ENCODE measurements at regions not wholly inside any gene's neighbourhood (a gene's known extent, or its start where the extent isn't known, plus 50 kb on each side); places are given as distances from the start of the nearest gene placed in this dataset.
"Not testable (repeated sequence)": the region's sequence is repeated elsewhere in the genome, so short reads cannot be mapped to it uniquely, and the experiment has no call there.

- not testable (repeated sequence) for H3K4me1 Mint-ChIP-seq (ENCODE audit: low read depth, unreplicated experiment); DNase-seq (ENCODE audit: low read depth); H3K4me3 ChIP-seq (ENCODE audit: insufficient read depth, low read depth, low read length); H3K79me2 ChIP-seq (ENCODE audit: insufficient read depth, low read length); H3K27me3 ChIP-seq (ENCODE audit: insufficient read depth, low read length); H3K27me3 Mint-ChIP-seq (ENCODE audit: low read depth, unreplicated experiment); H4K20me1 ChIP-seq (ENCODE audit: insufficient read depth, low read length); H2AFZ ChIP-seq (ENCODE audit: low read depth, low read length); H3K4me2 ChIP-seq (ENCODE audit: low read length); H3K36me3 ChIP-seq (ENCODE audit: insufficient read depth, low read length); FAIRE-seq; H3K9me3 ChIP-seq (ENCODE audit: insufficient read depth, low read depth, low read length); H3K27ac Mint-ChIP-seq (ENCODE audit: unreplicated experiment); H3K4me1 ChIP-seq (ENCODE audit: insufficient read depth, low read length); H3K27ac ChIP-seq (ENCODE audit: low read depth, low read length); H3K9ac ChIP-seq (ENCODE audit: low read length); H3K4me3 Mint-ChIP-seq (ENCODE audit: unreplicated experiment); H3K36me3 Mint-ChIP-seq (ENCODE audit: low read depth, unreplicated experiment); H3K9me3 Mint-ChIP-seq (ENCODE audit: unreplicated experiment)
Measured at GRCh38 chr7:63555226-63555994, 443.2 kb upstream of the ZNF722 start.

- not testable (repeated sequence) for H3K9ac ChIP-seq (ENCODE audit: low read length); H3K4me3 ChIP-seq (ENCODE audit: insufficient read depth, low read depth, low read length); H3K27me3 Mint-ChIP-seq (ENCODE audit: low read depth, unreplicated experiment); H3K4me1 Mint-ChIP-seq (ENCODE audit: low read depth, unreplicated experiment); H3K4me2 ChIP-seq (ENCODE audit: low read length); H3K4me3 Mint-ChIP-seq (ENCODE audit: unreplicated experiment); H3K36me3 Mint-ChIP-seq (ENCODE audit: low read depth, unreplicated experiment); FAIRE-seq; H3K36me3 ChIP-seq (ENCODE audit: insufficient read depth, low read length); H3K4me1 ChIP-seq (ENCODE audit: insufficient read depth, low read length); DNase-seq (ENCODE audit: low read depth); H3K27ac ChIP-seq (ENCODE audit: low read depth, low read length); H3K9me3 ChIP-seq (ENCODE audit: insufficient read depth, low read depth, low read length); H4K20me1 ChIP-seq (ENCODE audit: insufficient read depth, low read length); H3K79me2 ChIP-seq (ENCODE audit: insufficient read depth, low read length); H3K9me3 Mint-ChIP-seq (ENCODE audit: unreplicated experiment); H3K27ac Mint-ChIP-seq (ENCODE audit: unreplicated experiment); H2AFZ ChIP-seq (ENCODE audit: low read depth, low read length); H3K27me3 ChIP-seq (ENCODE audit: insufficient read depth, low read length)
Measured at GRCh38 chr7:63556223-63556622, 442.4 kb upstream of the ZNF722 start.

- H3K4me3 Mint-ChIP-seq (ENCODE audit: unreplicated experiment); H3K79me2 ChIP-seq (ENCODE audit: insufficient read depth, low read length); H3K9ac ChIP-seq (ENCODE audit: low read length); H3K4me1 Mint-ChIP-seq (ENCODE audit: low read depth, unreplicated experiment); H2AFZ ChIP-seq (ENCODE audit: low read depth, low read length); H3K27me3 ChIP-seq (ENCODE audit: insufficient read depth, low read length); DNase-seq (ENCODE audit: low read depth); H3K9me3 ChIP-seq (ENCODE audit: insufficient read depth, low read depth, low read length); H3K4me3 ChIP-seq (ENCODE audit: insufficient read depth, low read depth, low read length); H3K4me1 ChIP-seq (ENCODE audit: insufficient read depth, low read length); H3K36me3 Mint-ChIP-seq (ENCODE audit: low read depth, unreplicated experiment); H3K9me3 Mint-ChIP-seq (ENCODE audit: unreplicated experiment); H3K36me3 ChIP-seq (ENCODE audit: insufficient read depth, low read length); H3K27ac Mint-ChIP-seq (ENCODE audit: unreplicated experiment); H3K4me2 ChIP-seq (ENCODE audit: low read length); FAIRE-seq; H4K20me1 ChIP-seq (ENCODE audit: insufficient read depth, low read length); H3K27me3 Mint-ChIP-seq (ENCODE audit: low read depth, unreplicated experiment); H3K27ac ChIP-seq (ENCODE audit: low read depth, low read length): not testable (repeated sequence)
Measured at GRCh38 chr7:63559016-63559415, 439.6 kb upstream of the ZNF722 start.

GRCh38 chr7:63559826-63560465, 438.7 kb upstream of the ZNF722 start:
- FAIRE-seq = not testable (repeated sequence)

GRCh38 chr7:63561911-63562310, 436.7 kb upstream of the ZNF722 start:
- H3K4me1 Mint-ChIP-seq (ENCODE audit: low read depth, unreplicated experiment); H3K4me3 Mint-ChIP-seq (ENCODE audit: unreplicated experiment); H3K79me2 ChIP-seq (ENCODE audit: insufficient read depth, low read length); H3K27ac Mint-ChIP-seq (ENCODE audit: unreplicated experiment); H3K4me1 ChIP-seq (ENCODE audit: insufficient read depth, low read length); H2AFZ ChIP-seq (ENCODE audit: low read depth, low read length); H4K20me1 ChIP-seq (ENCODE audit: insufficient read depth, low read length); H3K9me3 ChIP-seq (ENCODE audit: insufficient read depth, low read depth, low read length); H3K36me3 ChIP-seq (ENCODE audit: insufficient read depth, low read length); DNase-seq (ENCODE audit: low read depth); H3K27me3 Mint-ChIP-seq (ENCODE audit: low read depth, unreplicated experiment); H3K9ac ChIP-seq (ENCODE audit: low read length); H3K36me3 Mint-ChIP-seq (ENCODE audit: low read depth, unreplicated experiment); H3K27ac ChIP-seq (ENCODE audit: low read depth, low read length); H3K27me3 ChIP-seq (ENCODE audit: insufficient read depth, low read length); H3K4me2 ChIP-seq (ENCODE audit: low read length); H3K4me3 ChIP-seq (ENCODE audit: insufficient read depth, low read depth, low read length); H3K9me3 Mint-ChIP-seq (ENCODE audit: unreplicated experiment); FAIRE-seq: not testable (repeated sequence)

More at GRCh38 chr7:63559826-63560465, 438.7 kb upstream of the ZNF722 start:
- H3K27ac ChIP-seq (ENCODE audit: low read depth, low read length); H3K79me2 ChIP-seq (ENCODE audit: insufficient read depth, low read length); H3K4me3 ChIP-seq (ENCODE audit: insufficient read depth, low read depth, low read length); H3K9me3 Mint-ChIP-seq (ENCODE audit: unreplicated experiment); H3K9me3 ChIP-seq (ENCODE audit: insufficient read depth, low read depth, low read length); H3K4me3 Mint-ChIP-seq (ENCODE audit: unreplicated experiment); H3K36me3 Mint-ChIP-seq (ENCODE audit: low read depth, unreplicated experiment); H3K27me3 ChIP-seq (ENCODE audit: insufficient read depth, low read length); H4K20me1 ChIP-seq (ENCODE audit: insufficient read depth, low read length); H3K4me1 ChIP-seq (ENCODE audit: insufficient read depth, low read length); H3K4me2 ChIP-seq (ENCODE audit: low read length); DNase-seq (ENCODE audit: low read depth); H3K9ac ChIP-seq (ENCODE audit: low read length); H3K27ac Mint-ChIP-seq (ENCODE audit: unreplicated experiment); H2AFZ ChIP-seq (ENCODE audit: low read depth, low read length); H3K27me3 Mint-ChIP-seq (ENCODE audit: low read depth, unreplicated experiment); H3K36me3 ChIP-seq (ENCODE audit: insufficient read depth, low read length); H3K4me1 Mint-ChIP-seq (ENCODE audit: low read depth, unreplicated experiment): not testable (repeated sequence)

GRCh38 chr7:63562364-63563060, 436.1 kb upstream of the ZNF722 start:
- not testable (repeated sequence) for H4K20me1 ChIP-seq (ENCODE audit: insufficient read depth, low read length); H3K79me2 ChIP-seq (ENCODE audit: insufficient read depth, low read length); H3K9ac ChIP-seq (ENCODE audit: low read length); H2AFZ ChIP-seq (ENCODE audit: low read depth, low read length); H3K27ac Mint-ChIP-seq (ENCODE audit: unreplicated experiment); H3K4me1 Mint-ChIP-seq (ENCODE audit: low read depth, unreplicated experiment); H3K4me3 Mint-ChIP-seq (ENCODE audit: unreplicated experiment); H3K27me3 Mint-ChIP-seq (ENCODE audit: low read depth, unreplicated experiment); H3K27me3 ChIP-seq (ENCODE audit: insufficient read depth, low read length); H3K4me2 ChIP-seq (ENCODE audit: low read length); DNase-seq (ENCODE audit: low read depth); H3K27ac ChIP-seq (ENCODE audit: low read depth, low read length); H3K36me3 Mint-ChIP-seq (ENCODE audit: low read depth, unreplicated experiment); H3K9me3 ChIP-seq (ENCODE audit: insufficient read depth, low read depth, low read length); H3K4me3 ChIP-seq (ENCODE audit: insufficient read depth, low read depth, low read length); H3K4me1 ChIP-seq (ENCODE audit: insufficient read depth, low read length); H3K36me3 ChIP-seq (ENCODE audit: insufficient read depth, low read length); FAIRE-seq; H3K9me3 Mint-ChIP-seq (ENCODE audit: unreplicated experiment)
